A549 (cell line): ENCODE measurements at regions not wholly inside any gene's neighbourhood (a gene's known extent, or its start where the extent isn't known, plus 50 kb on each side); places are given as distances from the start of the nearest gene placed in this dataset.

Source experiments
- CTCF ChIP-seq: fragments of >200 bp; sonication (Bioruptor Twin); formaldehyde crosslinking; IDR thresholded peaks from 3 replicates; pipeline ENCODE4 v1.5.1; 2016
- EP300 ChIP-seq, 2 experiments: fragments of >200 bp; sonication (Bioruptor Twin); formaldehyde crosslinking; IDR thresholded peaks; 2 replicates in 1 of 2; 3 replicates in 1 of 2; pipeline ENCODE4 v1.6.1; 2016 to 2017
- FOSL2 ChIP-seq, 2 experiments: fragments of 450-650 bp in 1 of 2; fragments of >200 bp in 1 of 2; sonication (Bioruptor Twin) in 1 of 2; formaldehyde crosslinking; IDR thresholded peaks; 2 replicates each; pipeline versions ENCODE4 v1.5.0 to v1.6.1; 2016 to 2020; ENCODE audit warnings: mild to moderate bottlenecking in 1 of 2, moderate library complexity in 1 of 2
- FOXS1 ChIP-seq: fragments of 250-450 bp; sonication (Bioruptor Pico); IDR thresholded peaks from 2 replicates; pipeline ENCODE4 v1.5.0; 2020; ENCODE audit warnings: mild to moderate bottlenecking, moderate library complexity
- HDAC2 ChIP-seq: fragments of 200-600 bp; sonication (generic); IDR thresholded peaks from 2 replicates; pipeline ENCODE4 v1.6.1; 2016
- ZFP36 ChIP-seq: fragments of 450-650 bp; IDR thresholded peaks from 2 replicates; pipeline ENCODE4 v1.6.1; 2014; ENCODE audit warnings: borderline replicate concordance; ENCODE audit not compliant: partially characterized antibody

DNA sequence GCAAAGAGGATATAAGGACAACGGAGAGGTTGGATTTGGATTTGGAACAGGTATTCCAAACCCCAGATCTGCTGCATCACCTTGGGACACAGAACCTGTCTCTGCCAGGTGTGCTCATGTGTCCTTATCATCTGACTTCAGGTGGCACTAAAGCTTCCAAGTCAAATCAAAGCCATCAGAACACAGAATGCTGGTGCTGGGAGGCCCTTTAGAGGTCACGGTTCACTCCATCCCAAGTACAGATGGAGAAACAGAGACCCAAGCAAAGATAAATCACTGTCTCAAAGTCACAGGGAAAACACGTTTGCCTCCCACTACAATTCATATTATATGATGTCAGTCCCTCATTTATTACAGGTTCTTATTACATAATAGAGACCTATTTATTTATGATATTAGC, 72.8 kb downstream of the HES1 start:
- no peak for TF ChIP-seq ZFP36
- TF ChIP-seq CTCF = no peak
- no peak for TF ChIP-seq EP300 (IDR thresholded peaks at IDR 0.05)
- no peak for TF ChIP-seq HDAC2
- no peak for TF ChIP-seq FOXS1
- TF ChIP-seq FOSL2 (IDR thresholded peaks at IDR 0.05) = no peak
- no peak for TF ChIP-seq FOSL2 (CRISPR knock-in tag; IDR thresholded peaks at IDR 0.05)
